Duodenal mucosa (tissue), 2 donors: ENCODE measurements at regions not wholly inside any gene's neighbourhood (a gene's known extent, or its start where the extent isn't known, plus 50 kb on each side); places are given as distances from the start of the nearest gene placed in this dataset.

Experiments used
- H3K27ac ChIP-seq: one replicate; pipeline ENCODE4 v1.7.0; 2013; ENCODE audit warnings: low read depth, low read length
- H3K27me3 ChIP-seq, 2 donors: one replicate each; pipeline ENCODE4 v1.7.0; 2013; ENCODE audit warnings: low read length in 2 of 2, control low read depth in 1 of 2; ENCODE audit not compliant: insufficient read depth in 2 of 2, control insufficient read depth in 1 of 2
- H3K36me3 ChIP-seq, 2 donors: one replicate each; pipeline ENCODE4 v1.7.0; 2013; ENCODE audit warnings: low read length in 2 of 2, control low read depth in 1 of 2; ENCODE audit not compliant: insufficient read depth in 2 of 2, control insufficient read depth in 1 of 2
- H3K4me1 ChIP-seq, 2 donors: one replicate each; pipeline ENCODE4 v1.7.0; 2013; ENCODE audit warnings: low read length in 2 of 2, control low read depth in 1 of 2; ENCODE audit not compliant: insufficient read depth in 2 of 2, control insufficient read depth in 1 of 2
- H3K4me3 ChIP-seq, 2 donors: one replicate each; pipeline ENCODE4 v1.7.0; 2013; ENCODE audit warnings: low read length in 2 of 2, low read depth in 1 of 2
- H3K9ac ChIP-seq, 2 donors: one replicate each; pipeline ENCODE4 v1.7.0; 2013; ENCODE audit warnings: low read length in 2 of 2, low read depth in 1 of 2
- H3K9me3 ChIP-seq, 2 donors: one replicate each; pipeline ENCODE4 v1.7.0; 2013; ENCODE audit warnings: low read length in 2 of 2, control low read depth in 1 of 2; ENCODE audit not compliant: control insufficient read depth in 1 of 2

- H3K27ac ChIP-seq: no peak overlapping the region
- peaks cover 26 to 27% of the 10 kb centered on the region in 2 donors for H3K4me1 ChIP-seq
- no peaks in the 10 kb centered on the region for H3K9me3 ChIP-seq
- no peak overlapping the region for H3K4me3 ChIP-seq
- H3K9ac ChIP-seq: no peak overlapping the region
- no peaks in the 10 kb centered on the region for H3K27me3 ChIP-seq
- H3K36me3 ChIP-seq: no peaks in the 10 kb centered on the region
Observed at GRCh38 chr7:93016681-93017381, 100.9 kb downstream of the SAMD9 start.

- no peaks in the 10 kb centered on the region for H3K36me3 ChIP-seq
- no peaks in the 10 kb centered on the region for H3K9me3 ChIP-seq
- H3K9ac ChIP-seq: no peak overlapping the region
- H3K27ac ChIP-seq: no peak overlapping the region
- peak overlapping the region in 1 of 2 donors; percentile 10 for H3K4me3 ChIP-seq
- H3K27me3 ChIP-seq: no peaks in the 10 kb centered on the region
- peaks cover 26 to 27% of the 10 kb centered on the region in 2 donors for H3K4me1 ChIP-seq
Observed at GRCh38 chr7:93015779-93016481, 101.8 kb downstream of the SAMD9 start.

- Histone ChIP-seq H3K9me3 (no peaks in the 10 kb centered on the region), H3K27me3 (no peaks in the 10 kb centered on the region), H3K4me1 (peaks cover 26 to 27% of the 10 kb centered on the region in 2 donors), H3K27ac (peak overlapping the region; percentile 1), H3K4me3 (no peak overlapping the region), H3K9ac (no peak overlapping the region), H3K36me3 (no peaks in the 10 kb centered on the region)
Observed at GRCh38 chr7:93015101-93015778, 102.5 kb downstream of the SAMD9 start.

- Histone ChIP-seq H3K36me3 (no peaks in the 10 kb centered on the region), H3K27me3 (no peaks in the 10 kb centered on the region), H3K27ac (no peak overlapping the region), H3K4me1 (peaks cover 26 to 27% of the 10 kb centered on the region in 2 donors), H3K9me3 (no peaks in the 10 kb centered on the region), H3K9ac (no peak overlapping the region), H3K4me3 (no peak overlapping the region)
Observed at GRCh38 chr7:93014410-93014809, 103.4 kb downstream of the SAMD9 start.

- H3K27ac ChIP-seq: no peak overlapping the region
- H3K4me1 ChIP-seq: peaks cover 26 to 27% of the 10 kb centered on the region in 2 donors
- no peaks in the 10 kb centered on the region for H3K27me3 ChIP-seq
- no peak overlapping the region for H3K9ac ChIP-seq
- H3K4me3 ChIP-seq: no peak overlapping the region
- H3K36me3 ChIP-seq: no peaks in the 10 kb centered on the region
- no peaks in the 10 kb centered on the region for H3K9me3 ChIP-seq
Observed at GRCh38 chr7:93013446-93014061, 104.2 kb downstream of the SAMD9 start.

GRCh38 chr7:93011351-93012294, 106.2 kb downstream of the SAMD9 start:
- Histone ChIP-seq H3K4me3 (no peak overlapping the region), H3K36me3 (no peaks in the 10 kb centered on the region), H3K9me3 (no peaks in the 10 kb centered on the region), H3K27me3 (no peaks in the 10 kb centered on the region), H3K27ac (no peak overlapping the region), H3K9ac (no peak overlapping the region), H3K4me1 (peaks cover 21 to 25% of the 10 kb centered on the region in 2 donors)

- Histone ChIP-seq H3K4me3 (no peak overlapping the region), H3K36me3 (no peaks in the 10 kb centered on the region), H3K4me1 (no peaks in the 10 kb centered on the region), H3K9ac (no peak overlapping the region), H3K9me3 (no peaks in the 10 kb centered on the region), H3K27me3 (no peaks in the 10 kb centered on the region), H3K27ac (no peak overlapping the region)
Observed at GRCh38 chr7:93008833-93009232, 108.9 kb downstream of the SAMD9 start.

- Histone ChIP-seq H3K9me3 (no peaks in the 10 kb centered on the region), H3K4me3 (no peak overlapping the region), H3K27me3 (no peaks in the 10 kb centered on the region), H3K9ac (no peak overlapping the region), H3K4me1 (no peaks in the 10 kb centered on the region), H3K27ac (no peak overlapping the region), H3K36me3 (no peaks in the 10 kb centered on the region)
Observed at GRCh38 chr7:93006480-93007095, 111.2 kb downstream of the SAMD9 start.

- no peaks in the 10 kb centered on the region for H3K27me3 ChIP-seq
- no peak overlapping the region for H3K9ac ChIP-seq
- no peaks in the 10 kb centered on the region for H3K4me1 ChIP-seq
- no peak overlapping the region for H3K4me3 ChIP-seq
- H3K9me3 ChIP-seq: no peaks in the 10 kb centered on the region
- H3K36me3 ChIP-seq: no peaks in the 10 kb centered on the region
- H3K27ac ChIP-seq: no peak overlapping the region
Observed at GRCh38 chr7:93004906-93005305, 112.9 kb downstream of the SAMD9 start.
